Neural crest cell (in vitro differentiated cells): ENCODE measurements at regions not wholly inside any gene's neighbourhood (a gene's known extent, or its start where the extent isn't known, plus 50 kb on each side); places are given as distances from the start of the nearest gene placed in this dataset.

ENCODE experiments used
- DNase-seq: peaks from one replicate; pipeline ENCODE4 v3.0.0; 2021; ENCODE audit warnings: low read depth, mixed read lengths, low spot score
- H3K27ac Mint-ChIP-seq: one replicate; pipeline ENCODE4 v1.8.0; 2021; ENCODE audit warnings: mild to moderate bottlenecking, mixed read lengths; ENCODE audit not compliant: unreplicated experiment
- H3K27me3 Mint-ChIP-seq: 2 replicates; pipeline ENCODE4 v1.8.0; 2021; ENCODE audit warnings: low read depth, mild to moderate bottlenecking, mixed read lengths
- H3K36me3 Mint-ChIP-seq: 2 replicates; pipeline ENCODE4 v1.8.0; 2021; ENCODE audit warnings: low read depth, mild to moderate bottlenecking, mixed read lengths
- H3K4me1 Mint-ChIP-seq: 2 replicates; pipeline ENCODE4 v1.8.0; 2021; ENCODE audit warnings: mixed read lengths
- H3K4me3 Mint-ChIP-seq: one replicate; pipeline ENCODE4 v1.8.0; 2021; ENCODE audit warnings: mild to moderate bottlenecking, mixed read lengths
- H3K9me3 Mint-ChIP-seq: 2 replicates; pipeline ENCODE4 v1.8.0; 2021; ENCODE audit warnings: mixed read lengths
- CTCF ChIP-seq: fragments of 200-600 bp; sonication (generic); conservative IDR thresholded peaks from 2 replicates; pipeline ENCODE4 v1.5.0; 2021; ENCODE audit warnings: antibody characterized with exemption, mild to moderate bottlenecking

- H3K9me3 Mint-ChIP-seq: peaks cover 3% of the 10 kb centered on the region
- DNase-seq: no peak
- no peak overlapping the region for H3K4me3 Mint-ChIP-seq
- H3K36me3 Mint-ChIP-seq: peaks cover 2% of the 10 kb centered on the region
- peaks cover 8% of the 10 kb centered on the region for H3K4me1 Mint-ChIP-seq
- H3K27me3 Mint-ChIP-seq: no peaks in the 10 kb centered on the region
- no peak for TF ChIP-seq CTCF
- no peak overlapping the region for H3K27ac Mint-ChIP-seq
These were observed 773.2 kb upstream of the SLC10A2 start for GRCh38 chr13:103839460-103839859.

GRCh38 chr13:103835052-103835451, 768.8 kb upstream of the SLC10A2 start:
- Mint-ChIP-seq H3K27ac (no peak overlapping the region), H3K27me3 (no peaks in the 10 kb centered on the region), H3K36me3 (peaks cover 15% of the 10 kb centered on the region), H3K4me3 (no peak overlapping the region), H3K9me3 (peaks cover 21% of the 10 kb centered on the region), H3K4me1 (peaks cover 8% of the 10 kb centered on the region)
- DNase-seq: no peak
- TF ChIP-seq CTCF: no peak

- H3K27me3 Mint-ChIP-seq: no peaks in the 10 kb centered on the region
- peaks cover 21% of the 10 kb centered on the region for H3K9me3 Mint-ChIP-seq
- H3K27ac Mint-ChIP-seq: no peak overlapping the region
- no peak for TF ChIP-seq CTCF
- H3K4me1 Mint-ChIP-seq: no peaks in the 10 kb centered on the region
- DNase-seq: no peak
- peaks cover 15% of the 10 kb centered on the region for H3K36me3 Mint-ChIP-seq
- no peak overlapping the region for H3K4me3 Mint-ChIP-seq
These were observed 767.2 kb upstream of the SLC10A2 start for GRCh38 chr13:103833294-103833852.

- Mint-ChIP-seq H3K4me1 (no peaks in the 10 kb centered on the region), H3K4me3 (no peak overlapping the region), H3K27me3 (no peaks in the 10 kb centered on the region), H3K27ac (no peak overlapping the region), H3K9me3 (peaks cover 15% of the 10 kb centered on the region), H3K36me3 (no peaks in the 10 kb centered on the region)
- no peak for TF ChIP-seq CTCF
- no peak for DNase-seq
These were observed 749.4 kb upstream of the SLC10A2 start for GRCh38 chr13:103815619-103816018.

- Mint-ChIP-seq H3K27me3 (no peaks in the 10 kb centered on the region), H3K4me3 (no peak overlapping the region), H3K36me3 (peaks cover 2% of the 10 kb centered on the region), H3K9me3 (peaks cover 15% of the 10 kb centered on the region), H3K4me1 (no peaks in the 10 kb centered on the region), H3K27ac (no peak overlapping the region)
- no peak for TF ChIP-seq CTCF
- DNase-seq: no peak
These were observed 746.8 kb upstream of the SLC10A2 start for GRCh38 chr13:103812971-103813370.
